ENCODE measurements at regions not wholly inside any gene's neighbourhood (a gene's known extent, or its start where the extent isn't known, plus 50 kb on each side); places are given as distances from the start of the nearest gene placed in this dataset.

DNA sequence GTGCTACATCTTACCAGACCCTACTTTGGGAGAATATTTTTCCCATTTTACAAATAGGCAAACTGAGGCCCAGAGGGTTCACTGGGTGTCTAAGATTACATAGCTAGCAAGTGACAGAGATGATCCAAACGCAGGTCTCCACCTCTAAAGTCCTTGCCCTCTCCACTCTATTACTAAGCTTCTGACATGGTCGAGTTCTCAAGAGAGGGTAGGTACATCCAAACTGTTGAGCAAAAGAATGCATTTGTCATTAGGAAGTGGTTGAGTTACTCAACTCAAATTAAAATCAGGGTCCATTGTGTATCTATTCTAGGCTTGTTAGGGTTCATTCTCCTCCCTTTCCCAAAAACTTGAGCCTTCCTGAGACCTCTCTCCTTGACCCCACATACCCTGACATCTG is 680.6 kb upstream of the FANCL start:
- no peaks in the 10 kb centered on the region for H3K9me3 Mint-ChIP-seq (ENCODE audit: unreplicated experiment)
- no peak overlapping the region for H3K27ac Mint-ChIP-seq (ENCODE audit: unreplicated experiment)
- H3K4me3 Mint-ChIP-seq (ENCODE audit: unreplicated experiment) = no peak overlapping the region
- no peaks in the 10 kb centered on the region for H3K36me3 Mint-ChIP-seq (ENCODE audit: low read depth, unreplicated experiment)
- no peak for DNase-seq (ENCODE audit: low spot score)
- H3K27me3 Mint-ChIP-seq (ENCODE audit: unreplicated experiment) = no peaks in the 10 kb centered on the region
- TF ChIP-seq, protein P1, sequence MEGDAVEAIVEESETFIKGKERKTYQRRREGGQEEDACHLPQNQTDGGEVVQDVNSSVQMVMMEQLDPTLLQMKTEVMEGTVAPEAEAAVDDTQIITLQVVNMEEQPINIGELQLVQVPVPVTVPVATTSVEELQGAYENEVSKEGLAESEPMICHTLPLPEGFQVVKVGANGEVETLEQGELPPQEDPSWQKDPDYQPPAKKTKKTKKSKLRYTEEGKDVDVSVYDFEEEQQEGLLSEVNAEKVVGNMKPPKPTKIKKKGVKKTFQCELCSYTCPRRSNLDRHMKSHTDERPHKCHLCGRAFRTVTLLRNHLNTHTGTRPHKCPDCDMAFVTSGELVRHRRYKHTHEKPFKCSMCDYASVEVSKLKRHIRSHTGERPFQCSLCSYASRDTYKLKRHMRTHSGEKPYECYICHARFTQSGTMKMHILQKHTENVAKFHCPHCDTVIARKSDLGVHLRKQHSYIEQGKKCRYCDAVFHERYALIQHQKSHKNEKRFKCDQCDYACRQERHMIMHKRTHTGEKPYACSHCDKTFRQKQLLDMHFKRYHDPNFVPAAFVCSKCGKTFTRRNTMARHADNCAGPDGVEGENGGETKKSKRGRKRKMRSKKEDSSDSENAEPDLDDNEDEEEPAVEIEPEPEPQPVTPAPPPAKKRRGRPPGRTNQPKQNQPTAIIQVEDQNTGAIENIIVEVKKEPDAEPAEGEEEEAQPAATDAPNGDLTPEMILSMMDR (IDR thresholded peaks at IDR 0.05; ENCODE audit: unreplicated experiment) = no peak
- H3K4me1 Mint-ChIP-seq (ENCODE audit: unreplicated experiment) = no peaks in the 10 kb centered on the region

DNA sequence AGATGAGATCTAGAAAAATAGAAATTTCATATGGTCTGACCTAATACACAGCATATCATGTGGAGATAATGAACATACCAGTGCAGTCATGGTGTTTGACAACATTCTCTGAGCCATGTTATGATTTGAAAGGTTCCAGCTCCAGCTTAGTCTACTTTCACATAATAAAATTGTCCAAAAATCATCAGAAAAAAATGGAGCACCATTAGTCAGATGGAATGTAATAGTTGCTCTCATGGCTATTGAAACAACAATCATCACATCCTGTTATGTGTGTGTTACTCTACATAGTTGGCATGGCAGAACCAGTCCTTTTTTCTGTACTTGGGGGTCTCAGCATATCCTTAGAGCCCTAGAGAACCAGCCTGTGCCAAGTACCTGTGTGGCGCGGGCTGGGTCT is 678.9 kb upstream of the FANCL start:
- no peak overlapping the region for H3K27ac Mint-ChIP-seq (ENCODE audit: unreplicated experiment)
- TF ChIP-seq, protein P1 (IDR thresholded peaks at IDR 0.05; ENCODE audit: unreplicated experiment) = no peak
- H3K9me3 Mint-ChIP-seq (ENCODE audit: unreplicated experiment) = no peaks in the 10 kb centered on the region
- no peaks in the 10 kb centered on the region for H3K27me3 Mint-ChIP-seq (ENCODE audit: unreplicated experiment)
- H3K4me1 Mint-ChIP-seq (ENCODE audit: unreplicated experiment) = no peaks in the 10 kb centered on the region
- H3K4me3 Mint-ChIP-seq (ENCODE audit: unreplicated experiment) = no peak overlapping the region
- no peak for DNase-seq (ENCODE audit: low spot score)
- no peaks in the 10 kb centered on the region for H3K36me3 Mint-ChIP-seq (ENCODE audit: low read depth, unreplicated experiment)

DNA sequence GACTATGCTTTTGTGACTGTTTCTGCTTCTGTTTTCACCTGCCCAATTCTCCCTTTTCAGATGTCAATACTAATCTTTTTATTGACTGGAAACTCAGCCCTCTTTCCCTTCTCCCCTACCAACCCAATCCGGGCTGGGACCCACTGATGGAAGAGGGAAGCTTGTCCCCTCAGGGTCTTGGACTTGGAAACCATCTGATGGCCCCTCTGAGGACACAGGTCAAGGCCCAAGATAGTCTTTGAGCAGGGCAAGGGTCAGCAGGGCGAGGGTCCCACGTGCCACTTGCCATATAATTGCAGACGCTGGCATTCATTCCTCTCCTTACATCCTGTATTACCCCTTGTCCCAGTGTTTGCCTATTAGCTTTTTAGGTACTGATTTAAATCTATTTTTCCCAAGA is 678.2 kb upstream of the FANCL start:
- Mint-ChIP-seq H3K9me3 (ENCODE audit: unreplicated experiment) (no peaks in the 10 kb centered on the region), H3K4me1 (ENCODE audit: unreplicated experiment) (no peaks in the 10 kb centered on the region), H3K27me3 (ENCODE audit: unreplicated experiment) (no peaks in the 10 kb centered on the region), H3K36me3 (ENCODE audit: low read depth, unreplicated experiment) (no peaks in the 10 kb centered on the region), H3K4me3 (ENCODE audit: unreplicated experiment) (no peak overlapping the region), H3K27ac (ENCODE audit: unreplicated experiment) (no peak overlapping the region)
- no peak for DNase-seq (ENCODE audit: low spot score)
- TF ChIP-seq, protein P1 (IDR thresholded peaks at IDR 0.05; ENCODE audit: unreplicated experiment) = no peak

DNA sequence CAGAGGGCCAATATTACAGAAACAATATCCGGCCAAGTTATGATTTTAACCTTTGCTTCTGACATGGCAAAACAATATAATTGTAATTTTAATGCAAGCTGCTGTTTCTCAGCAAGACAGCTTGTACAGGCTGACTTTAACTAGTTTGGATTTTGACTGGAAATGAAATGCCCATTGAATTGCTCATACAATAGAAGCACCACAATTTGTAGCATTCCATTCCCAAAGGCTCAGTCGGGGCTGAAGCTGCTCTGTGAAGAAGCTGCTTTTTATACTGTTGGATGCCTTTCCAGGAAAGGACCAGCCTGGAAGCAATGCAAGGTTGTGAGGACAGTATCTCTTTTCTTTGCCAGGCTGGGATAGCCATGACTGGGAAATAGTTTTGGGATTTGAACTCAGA is 677.0 kb upstream of the FANCL start:
- Mint-ChIP-seq H3K4me1 (ENCODE audit: unreplicated experiment) (no peaks in the 10 kb centered on the region), H3K36me3 (ENCODE audit: low read depth, unreplicated experiment) (no peaks in the 10 kb centered on the region), H3K27me3 (ENCODE audit: unreplicated experiment) (no peaks in the 10 kb centered on the region), H3K9me3 (ENCODE audit: unreplicated experiment) (no peaks in the 10 kb centered on the region), H3K27ac (ENCODE audit: unreplicated experiment) (no peak overlapping the region), H3K4me3 (ENCODE audit: unreplicated experiment) (no peak overlapping the region)
- no peak for DNase-seq (ENCODE audit: low spot score)
- TF ChIP-seq, protein P1 (IDR thresholded peaks at IDR 0.05; ENCODE audit: unreplicated experiment) = no peak

DNA sequence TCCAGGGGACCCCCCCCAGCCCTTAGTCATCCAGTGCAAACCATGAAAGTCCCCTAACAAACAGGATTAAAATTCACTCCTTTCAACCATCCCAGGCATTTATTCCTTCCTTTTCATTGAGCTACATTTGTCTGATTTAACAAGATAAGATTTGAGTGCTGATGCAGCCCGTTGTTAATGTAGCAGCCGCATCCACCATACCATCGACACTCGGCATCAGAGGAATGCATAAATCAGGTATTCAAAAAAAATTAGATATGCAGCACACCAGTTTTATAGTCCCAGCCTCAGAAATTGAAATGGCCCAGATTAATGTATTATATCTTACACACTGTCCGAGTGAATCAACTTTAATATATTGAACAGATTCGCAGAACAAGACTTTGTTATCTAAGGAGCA is 676.5 kb upstream of the FANCL start:
- Mint-ChIP-seq H3K36me3 (ENCODE audit: low read depth, unreplicated experiment) (no peaks in the 10 kb centered on the region), H3K27me3 (ENCODE audit: unreplicated experiment) (no peaks in the 10 kb centered on the region), H3K4me3 (ENCODE audit: unreplicated experiment) (no peak overlapping the region), H3K4me1 (ENCODE audit: unreplicated experiment) (no peaks in the 10 kb centered on the region), H3K9me3 (ENCODE audit: unreplicated experiment) (no peaks in the 10 kb centered on the region), H3K27ac (ENCODE audit: unreplicated experiment) (no peak overlapping the region)
- no peak for DNase-seq (ENCODE audit: low spot score)
- TF ChIP-seq, protein P1 (IDR thresholded peaks at IDR 0.05; ENCODE audit: unreplicated experiment) = no peak
